ENCODE measurements at regions not wholly inside any gene's neighbourhood (a gene's known extent, or its start where the extent isn't known, plus 50 kb on each side); places are given as distances from the start of the nearest gene placed in this dataset.
"Not testable (repeated sequence)": the region's sequence is repeated elsewhere in the genome, so short reads cannot be mapped to it uniquely, and the experiment has no call there.

DNA sequence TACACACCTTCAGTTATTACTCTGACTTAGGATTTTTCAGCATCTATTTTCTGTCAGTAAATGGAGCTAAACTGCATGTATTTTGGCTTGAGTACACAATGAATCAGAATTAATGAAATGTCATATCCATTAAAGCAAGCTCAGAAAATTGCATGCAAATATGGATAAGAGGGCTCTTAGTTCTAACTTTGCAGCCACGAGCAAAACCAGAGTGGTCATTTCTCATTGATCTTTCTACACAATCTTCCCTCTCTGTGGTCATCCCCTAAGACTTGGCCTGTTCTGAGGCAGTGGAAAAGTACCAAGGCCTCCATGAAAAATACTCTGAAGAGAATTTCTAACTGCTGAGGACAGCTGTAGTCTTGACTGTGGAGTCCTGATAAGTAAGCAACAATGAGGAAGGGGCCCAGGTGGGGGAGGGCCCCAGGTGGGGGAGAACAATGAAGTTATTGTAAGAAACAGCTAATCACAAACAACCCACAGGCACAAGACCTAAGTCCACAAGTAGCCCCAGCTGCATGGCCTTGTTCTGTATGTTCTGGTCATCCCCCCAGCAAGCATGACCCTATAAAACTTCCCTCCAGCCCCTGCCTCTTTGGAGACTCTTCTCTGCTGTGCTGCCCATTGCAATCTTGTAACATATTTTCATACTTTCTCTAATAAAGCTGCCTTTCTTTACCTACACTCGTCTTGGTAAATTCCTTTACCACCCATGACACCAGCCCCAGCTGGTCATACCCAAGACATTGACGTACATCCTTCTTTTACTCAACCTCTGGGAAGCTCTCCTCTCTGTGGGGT lies 230.3 kb downstream of the TDRD15 start:
- DNase-seq, result no peak

DNA sequence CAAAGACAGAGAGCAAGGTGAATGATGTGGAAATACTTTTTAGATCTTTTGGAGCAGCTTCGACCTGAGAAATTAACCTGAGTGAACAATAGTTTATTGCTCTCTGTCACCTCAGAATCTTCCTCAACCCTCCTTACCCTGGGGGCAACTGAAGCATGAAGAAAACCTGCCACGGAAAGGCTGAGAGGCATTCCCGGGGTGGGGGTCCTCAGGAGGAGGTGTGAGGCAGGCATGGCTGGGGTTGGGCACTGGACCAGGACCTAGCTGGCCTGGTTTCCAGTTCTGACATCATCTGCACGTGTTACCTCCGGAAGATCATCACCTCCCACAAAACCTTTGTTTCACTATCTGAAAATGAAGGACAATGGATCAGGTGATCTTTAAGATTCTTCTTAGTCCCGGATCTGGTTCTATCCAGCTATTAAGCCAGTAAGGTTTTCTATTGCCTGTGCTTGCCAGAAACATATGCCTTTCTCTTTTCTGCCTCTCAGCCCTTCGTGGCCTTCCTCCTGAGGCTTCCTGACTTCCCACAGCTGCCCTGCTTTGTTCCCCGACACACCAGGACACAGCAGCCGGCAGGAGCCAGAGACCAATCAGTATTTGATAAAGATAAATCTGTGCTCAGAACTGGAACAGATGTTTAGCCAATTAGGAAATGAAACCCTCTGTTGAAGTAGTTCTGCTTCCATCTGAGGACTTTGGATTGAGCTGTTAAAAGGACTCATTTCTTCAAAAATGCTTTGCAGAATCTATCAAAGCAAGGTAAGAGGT lies 232.5 kb downstream of the TDRD15 start:
- peak; percentile 49 for DNase-seq

DNA sequence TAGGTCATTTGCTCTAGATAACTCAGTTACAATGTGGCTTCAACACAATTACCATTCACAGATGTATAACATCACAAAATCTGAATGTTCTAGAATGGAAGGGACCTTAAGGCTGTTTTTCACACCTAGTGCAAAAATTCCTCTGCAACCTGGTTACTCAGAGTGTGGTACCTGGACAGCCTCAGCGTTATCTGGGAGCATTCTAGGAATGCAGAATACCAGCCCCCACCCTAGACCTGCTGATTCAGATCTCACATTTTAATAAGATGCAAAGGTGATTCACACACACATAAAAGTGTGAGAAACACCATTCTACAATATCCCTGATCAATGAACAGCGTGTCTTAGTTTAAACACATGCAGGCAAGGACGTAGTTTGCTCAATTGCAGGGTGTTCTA lies 233.1 kb downstream of the TDRD15 start:
- no peak for DNase-seq

GRCh38 chr2:21358976-21359375 lies 235.2 kb downstream of the TDRD15 start:
- DNase-seq, result no peak

GRCh38 chr2:21361384-21361783 lies 237.6 kb downstream of the TDRD15 start:
- no peak for DNase-seq

- no peak for DNase-seq
Measured at GRCh38 chr2:21361957-21362486, 238.3 kb downstream of the TDRD15 start.

GRCh38 chr2:21363364-21363763 lies 239.6 kb downstream of the TDRD15 start:
- no peak for DNase-seq

DNA sequence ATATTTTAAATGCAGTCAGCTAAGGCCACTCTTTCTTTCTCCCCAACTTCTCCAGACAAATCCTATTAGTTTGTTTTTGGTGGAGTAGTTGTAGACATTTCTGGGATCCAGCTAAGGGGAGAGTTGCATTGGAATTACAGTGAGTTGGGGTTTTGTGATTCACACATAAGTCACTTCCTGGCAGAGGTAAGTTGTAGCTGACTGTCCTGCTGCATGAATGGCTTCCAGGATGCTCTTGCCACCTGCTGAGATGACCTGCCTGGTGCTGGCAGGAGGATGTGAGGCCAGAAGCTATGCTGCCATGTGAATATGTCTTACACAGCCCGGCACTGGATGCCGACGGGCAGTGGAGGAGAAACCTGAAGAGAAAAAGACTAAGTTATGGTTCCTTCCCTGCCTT lies 243.7 kb downstream of the TDRD15 start:
- no peak for DNase-seq

- no peak for DNase-seq
Measured at GRCh38 chr2:21369787-21370186, 246.0 kb downstream of the TDRD15 start.

GRCh38 chr2:21371499-21372003 lies 247.8 kb downstream of the TDRD15 start:
- DNase-seq, result no peak

GRCh38 chr2:21372654-21373053 lies 248.9 kb downstream of the TDRD15 start:
- no peak for DNase-seq

DNA sequence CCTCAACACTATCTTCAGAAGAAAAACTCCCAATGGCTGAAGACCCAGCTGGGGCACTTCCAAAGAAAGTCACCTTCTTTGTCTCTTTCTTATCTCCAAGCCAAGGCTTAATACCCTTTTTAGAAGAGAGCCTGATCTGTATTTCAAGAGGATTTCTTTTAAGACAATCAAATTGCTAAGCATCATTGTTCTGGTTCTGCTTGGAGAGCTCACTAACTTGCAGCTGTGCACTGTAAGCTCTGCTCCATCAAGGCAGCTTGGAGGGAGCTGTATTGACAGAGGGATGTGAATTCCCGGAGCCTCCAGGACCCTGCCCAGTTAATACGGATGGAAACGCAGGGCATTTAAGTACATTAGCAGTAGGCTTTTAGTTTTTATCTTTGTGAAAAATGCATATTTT lies 253.1 kb downstream of the TDRD15 start:
- DNase-seq, result peak; percentile 32

DNA sequence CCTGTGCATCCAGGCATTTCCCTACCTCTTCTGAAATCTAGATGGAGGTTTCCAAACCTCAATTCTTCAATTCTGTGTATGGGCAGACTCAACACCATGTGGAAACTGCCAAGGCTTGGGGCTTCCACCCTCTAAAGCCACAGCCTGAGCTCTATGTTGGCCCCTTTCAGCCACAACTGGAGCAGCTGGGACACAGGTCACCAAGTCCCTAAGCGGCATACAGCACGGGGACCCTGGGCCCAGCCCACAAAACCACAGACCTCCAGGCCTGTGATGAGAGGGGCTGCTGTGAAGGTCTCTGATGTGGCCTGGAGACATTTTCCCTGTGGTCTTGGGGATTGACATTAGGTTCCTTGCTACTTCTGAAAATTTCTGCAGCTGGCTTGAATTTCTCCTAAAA lies 255.4 kb downstream of the TDRD15 start:
- DNase-seq, result no peak

- not testable (repeated sequence) for DNase-seq
Measured at GRCh38 chr2:21379668-21380067, 255.9 kb downstream of the TDRD15 start.

GRCh38 chr2:21381421-21381820 lies 257.7 kb downstream of the TDRD15 start:
- DNase-seq, result peak; percentile 94

DNA sequence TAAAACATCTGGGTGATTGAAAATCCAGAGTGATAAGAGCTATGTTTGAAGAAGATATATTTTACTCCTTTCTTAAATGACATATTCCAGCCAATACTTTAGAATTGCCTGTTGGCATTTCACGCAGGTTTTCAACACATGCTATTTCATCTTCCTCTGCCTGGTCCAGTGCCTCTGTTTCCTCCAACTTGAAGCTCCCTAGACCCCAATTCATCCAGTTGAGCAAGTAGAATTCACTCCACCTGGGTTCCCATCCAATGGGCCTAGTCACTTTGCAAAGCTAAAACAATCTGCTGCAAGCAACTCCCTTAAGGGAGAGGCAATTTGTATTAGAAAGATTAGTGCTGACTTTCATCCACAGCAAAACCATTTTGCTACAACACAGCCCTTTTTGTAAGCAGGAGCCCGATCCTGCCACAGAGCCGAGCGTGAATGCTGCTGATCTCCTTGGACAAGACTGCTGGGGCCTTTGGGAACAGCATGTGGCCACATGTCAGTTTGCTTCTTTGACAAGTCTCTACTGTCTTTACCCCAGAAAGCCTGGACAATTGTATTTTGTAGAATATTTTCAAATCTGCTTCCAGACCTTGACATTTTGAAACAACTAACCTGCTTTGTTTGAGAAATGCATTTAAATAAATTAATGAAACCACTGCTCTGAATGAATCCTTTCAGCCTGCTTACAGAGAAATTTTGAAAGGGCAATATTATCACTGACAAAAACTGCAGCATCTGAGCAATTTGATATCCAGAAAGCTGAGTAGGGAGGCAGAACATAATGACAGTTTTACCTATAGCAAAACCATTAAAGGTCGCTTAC lies 259.1 kb downstream of the TDRD15 start:
- DNase-seq, result peak; percentile 50

- DNase-seq, result no peak
Measured at GRCh38 chr2:21386666-21387065, 262.9 kb downstream of the TDRD15 start.

DNA sequence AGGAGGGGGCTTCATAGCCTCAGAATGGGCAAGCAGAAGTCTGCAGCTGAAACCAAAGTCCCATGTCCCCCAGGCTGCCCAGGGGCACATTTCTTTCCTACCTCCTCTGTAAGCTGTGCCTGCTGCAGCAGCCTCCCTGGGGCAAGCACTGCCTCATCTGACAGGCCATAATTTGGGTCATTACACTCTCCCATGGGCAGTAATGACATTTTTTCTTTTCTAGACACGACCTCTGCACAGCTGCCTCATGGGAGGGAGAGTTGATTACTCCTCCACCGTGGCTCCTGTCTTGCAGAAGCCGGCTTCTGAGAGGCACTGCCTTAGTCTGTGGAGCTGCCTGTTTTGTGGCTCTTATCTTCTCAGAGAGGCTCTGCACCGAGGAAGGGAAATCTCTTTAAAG lies 268.9 kb downstream of the TDRD15 start:
- no peak for DNase-seq

DNA sequence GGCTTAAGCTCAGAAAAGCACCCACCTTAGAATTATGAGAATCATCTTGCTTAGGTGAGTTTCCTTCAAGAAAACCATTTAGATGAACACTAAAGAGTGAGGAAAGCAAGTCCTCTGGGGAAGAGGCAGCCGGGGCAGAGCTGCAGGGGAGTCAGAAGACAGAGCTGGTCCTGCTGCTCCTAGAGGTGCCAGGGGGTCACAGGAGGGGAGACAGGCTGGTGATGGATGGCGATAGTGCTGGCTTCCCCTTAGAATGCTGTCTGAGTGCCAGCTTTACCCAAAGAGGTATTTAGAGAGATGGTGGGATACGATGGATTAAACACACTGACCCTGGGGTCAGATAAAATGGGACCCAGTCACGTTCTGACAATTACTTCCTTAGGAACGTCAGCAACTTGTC lies 269.4 kb downstream of the TDRD15 start:
- no peak for DNase-seq

- no peak for DNase-seq
Measured at GRCh38 chr2:21395366-21395765, 271.6 kb downstream of the TDRD15 start.

DNA sequence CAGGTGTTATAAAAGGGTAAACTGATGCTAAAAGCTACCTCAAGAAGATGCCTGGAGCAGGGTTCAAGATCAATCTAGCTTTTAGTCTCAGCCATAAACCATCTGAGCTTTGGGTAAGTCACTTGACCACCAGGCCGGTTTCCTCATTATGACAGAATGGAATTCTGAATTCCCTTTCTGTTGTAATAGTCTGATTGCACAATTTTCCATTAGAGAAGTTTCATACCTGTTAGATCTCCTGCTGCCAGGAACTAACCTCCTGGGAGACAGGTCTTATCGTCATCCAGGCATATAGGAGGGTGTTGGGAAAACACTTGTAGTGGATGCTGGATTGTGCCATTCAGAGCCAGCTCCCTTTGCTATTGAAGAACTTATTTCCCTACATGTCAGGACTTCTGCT lies 272.5 kb downstream of the TDRD15 start:
- no peak for DNase-seq

- DNase-seq, result no peak
Measured at GRCh38 chr2:21401022-21401698, 277.4 kb downstream of the TDRD15 start.

All from tongue (tissue), 1 donor.